ENCODE measurements at regions not wholly inside any gene's neighbourhood (a gene's known extent, or its start where the extent isn't known, plus 50 kb on each side); places are given as distances from the start of the nearest gene placed in this dataset.

- TF ChIP-seq REST (IDR thresholded peaks at IDR 0.05; ENCODE audit: unreplicated experiment): no peak
- TF ChIP-seq CTCF (conservative IDR thresholded peaks at IDR 0.05; ENCODE audit: low read depth in 2 of 2): no peak
- TF ChIP-seq ZNF331 (CRISPR knock-in tag; IDR thresholded peaks at IDR 0.05; ENCODE audit: low read depth): no peak
- no peak for TF ChIP-seq STAT1 (IDR thresholded peaks at IDR 0.05; ENCODE audit: unreplicated experiment)
Measured at GRCh38 chr6:114471450-114471849, 128.6 kb upstream of the HS3ST5 start (continued).

- no peaks in the 10 kb centered on the region; the same call in 1 of the 2 replicates for H3K4me1 ChIP-seq (ENCODE audit: insufficient read depth)
- no peaks in the 10 kb centered on the region for H3K36me3 ChIP-seq (ENCODE audit: insufficient read depth)
- H3K9me2 ChIP-seq (ENCODE audit: insufficient read depth): no peaks in the 10 kb centered on the region
- Mint-ChIP-seq H3K9me3 (no peaks in the 10 kb centered on the region; the same call in 2 of the 3 replicates), H3K36me3 (ENCODE audit: low read depth) (peaks cover 3% of the 10 kb centered on the region; the same call in 2 of the 3 replicates), H3K27ac (no peak overlapping the region), H3K4me1 (peaks cover 7% of the 10 kb centered on the region), H3K27me3 (ENCODE audit: insufficient read depth, low read depth, poor library complexity) (peaks cover 4% of the 10 kb centered on the region), H3K4me3 (no peak overlapping the region)
- H3F3A ChIP-seq (replicated peaks; ENCODE audit: low read depth): no peaks in the 10 kb centered on the region
- H2AFZ ChIP-seq: no peak overlapping the region
- H3K4me2 ChIP-seq: no peak overlapping the region
- no peak for ATAC-seq
- H3K27me3 ChIP-seq (ENCODE audit: insufficient read depth): no peaks in the 10 kb centered on the region
- H3K4me3 ChIP-seq: no peak overlapping the region
- H4K20me1 ChIP-seq (replicated peaks; ENCODE audit: insufficient read depth): no peaks in the 10 kb centered on the region
- no peak overlapping the region for H3K27ac ChIP-seq (ENCODE audit: low read depth)
- DNase-seq (ENCODE audit: low spot score): no peak
- no peaks in the 10 kb centered on the region for H3K79me2 ChIP-seq (replicated peaks; ENCODE audit: insufficient read depth)
- TF ChIP-seq POLR2AphosphoS5 (IDR thresholded peaks at IDR 0.05; ENCODE audit: low read depth): no peak
- TF ChIP-seq EZH2phosphoT487 (IDR thresholded peaks at IDR 0.05; ENCODE audit: unreplicated experiment): no peak
- TF ChIP-seq ZNF331 (CRISPR knock-in tag; IDR thresholded peaks at IDR 0.05; ENCODE audit: low read depth): no peak
- TF ChIP-seq ETS1 (IDR thresholded peaks at IDR 0.05): no peak
- no peak for TF ChIP-seq EZH2 (IDR thresholded peaks at IDR 0.05; ENCODE audit: low read depth, unreplicated experiment)
- TF ChIP-seq REST (IDR thresholded peaks at IDR 0.05; ENCODE audit: unreplicated experiment): no peak
- no peak for TF ChIP-seq JUNB (IDR thresholded peaks at IDR 0.05; ENCODE audit: unreplicated experiment)
- no peak for TF ChIP-seq CREB1 (CRISPR knock-in tag; IDR thresholded peaks at IDR 0.05; ENCODE audit: low read depth)
- TF ChIP-seq CTCF (conservative IDR thresholded peaks at IDR 0.05; ENCODE audit: low read depth in 2 of 2): no peak
Measured at GRCh38 chr6:114467931-114468330, 125.1 kb upstream of the HS3ST5 start.

Measured in GM23338 (cell line).